OCI-LY1 (cell line): ENCODE measurements at regions not wholly inside any gene's neighbourhood (a gene's known extent, or its start where the extent isn't known, plus 50 kb on each side); places are given as distances from the start of the nearest gene placed in this dataset.

Experiments
- CTCF ChIP-seq: fragments of 200-600 bp; sonication (generic), shearing (Covaris generic); IDR thresholded peaks from 2 replicates; pipeline ENCODE4 v1.5.1; 2017; ENCODE audit warnings: mild to moderate bottlenecking, antibody characterized with exemption, low read length, moderate library complexity, mixed read lengths
- EZH2 ChIP-seq: fragments of 200-600 bp; sonication (generic), shearing (Covaris generic); IDR thresholded peaks from 2 replicates; pipeline ENCODE4 v1.8.0; 2017; ENCODE audit warnings: borderline replicate concordance, mixed run types, mild to moderate bottlenecking, antibody characterized with exemption, low read length, moderate library complexity, mixed read lengths

GRCh38 chr14:40784860-40785259 is 821.8 kb upstream of the LRFN5 start:
- TF ChIP-seq CTCF (no peak), EZH2 (no peak)
